KMS-11 (cell line): ENCODE measurements at regions not wholly inside any gene's neighbourhood (a gene's known extent, or its start where the extent isn't known, plus 50 kb on each side); places are given as distances from the start of the nearest gene placed in this dataset.

Experiments used
- H2AFZ ChIP-seq: fragments of 200-600 bp; sonication (generic); 2 replicates; pipeline ENCODE4 v1.6.1; 2016; ENCODE audit warnings: antibody characterized with exemption, mixed run types, low read depth
- H3K27ac ChIP-seq: fragments of 200-600 bp; sonication (generic); 2 replicates; pipeline ENCODE4 v1.6.1; 2016; ENCODE audit warnings: mild to moderate bottlenecking, mixed run types
- H3K27me3 ChIP-seq: fragments of 200-600 bp; sonication (generic); 2 replicates; pipeline ENCODE4 v1.6.1; 2017; ENCODE audit warnings: mild to moderate bottlenecking, low read depth, mixed run types, moderate library complexity; ENCODE audit not compliant: insufficient read depth
- H3K36me3 ChIP-seq: fragments of 200-600 bp; sonication (generic); 2 replicates; pipeline ENCODE4 v1.6.1; 2017; ENCODE audit warnings: mild to moderate bottlenecking, mixed run types; ENCODE audit not compliant: insufficient read depth
- H3K4me1 ChIP-seq: fragments of 200-600 bp; sonication (generic); 2 replicates; pipeline ENCODE4 v1.6.1; 2016; ENCODE audit warnings: mild to moderate bottlenecking, low read depth, mixed run types; ENCODE audit not compliant: poor library complexity, severe bottlenecking
- H3K4me2 ChIP-seq: fragments of 200-600 bp; sonication (generic); 2 replicates; pipeline ENCODE4 v1.7.0; 2016; ENCODE audit warnings: mild to moderate bottlenecking, mixed run types
- H3K4me3 ChIP-seq: fragments of 200-600 bp; sonication (generic); IDR thresholded peaks from 2 replicates; pipeline ENCODE4 v1.6.1; 2017; ENCODE audit warnings: low read depth, low read length, mixed read lengths; ENCODE audit not compliant: insufficient read depth
- H3K79me2 ChIP-seq: fragments of 200-600 bp; sonication (generic); 2 replicates; pipeline ENCODE4 v1.6.1; 2016; ENCODE audit warnings: low read depth, mixed run types; ENCODE audit not compliant: insufficient read depth
- H3K9ac ChIP-seq: fragments of 200-600 bp; sonication (generic); 2 replicates; pipeline ENCODE4 v1.6.1; 2016; ENCODE audit warnings: mild to moderate bottlenecking, mixed run types
- H4K20me1 ChIP-seq: fragments of 200-600 bp; sonication (generic); 2 replicates; pipeline ENCODE4 v1.6.1; 2016; ENCODE audit warnings: mild to moderate bottlenecking, mixed run types; ENCODE audit not compliant: insufficient read depth
- CTCF ChIP-seq: fragments of 200-600 bp; sonication (generic); conservative IDR thresholded peaks from 2 replicates; pipeline ENCODE4 v1.6.1; 2017; ENCODE audit warnings: low read depth, mild to moderate bottlenecking, antibody characterized with exemption, low read length, moderate library complexity, mixed read lengths

GRCh38 chr3:14285548-14285925, 106.9 kb downstream of the LSM3 start:
- Histone ChIP-seq H3K4me3 (no peak overlapping the region), H4K20me1 (no peaks in the 10 kb centered on the region), H3K4me1 (no peaks in the 10 kb centered on the region), H3K79me2 (no peaks in the 10 kb centered on the region), H3K27ac (no peak overlapping the region), H3K4me2 (no peak overlapping the region), H3K27me3 (no peaks in the 10 kb centered on the region), H2AFZ (no peak overlapping the region), H3K36me3 (no peaks in the 10 kb centered on the region), H3K9ac (no peak overlapping the region)
- no peak for TF ChIP-seq CTCF

GRCh38 chr3:14286887-14287500, 108.4 kb downstream of the LSM3 start:
- H3K4me2 ChIP-seq: no peak overlapping the region
- H3K27ac ChIP-seq: no peak overlapping the region
- no peaks in the 10 kb centered on the region for H4K20me1 ChIP-seq
- H3K36me3 ChIP-seq: no peaks in the 10 kb centered on the region
- no peaks in the 10 kb centered on the region for H3K27me3 ChIP-seq
- H2AFZ ChIP-seq: no peak overlapping the region
- H3K79me2 ChIP-seq: no peaks in the 10 kb centered on the region
- H3K4me1 ChIP-seq: no peaks in the 10 kb centered on the region
- no peak overlapping the region for H3K9ac ChIP-seq
- no peak overlapping the region for H3K4me3 ChIP-seq
- TF ChIP-seq CTCF: no peak

GRCh38 chr3:14288177-14288788, 109.7 kb downstream of the LSM3 start:
- Histone ChIP-seq H3K27me3 (no peaks in the 10 kb centered on the region), H2AFZ (no peak overlapping the region), H3K27ac (no peak overlapping the region), H3K36me3 (no peaks in the 10 kb centered on the region), H3K9ac (no peak overlapping the region), H3K79me2 (no peaks in the 10 kb centered on the region), H4K20me1 (no peaks in the 10 kb centered on the region), H3K4me1 (no peaks in the 10 kb centered on the region), H3K4me3 (no peak overlapping the region), H3K4me2 (no peak overlapping the region)
- TF ChIP-seq CTCF: no peak

- no peaks in the 10 kb centered on the region for H3K79me2 ChIP-seq
- no peaks in the 10 kb centered on the region for H4K20me1 ChIP-seq
- no peaks in the 10 kb centered on the region for H3K4me1 ChIP-seq
- H3K27me3 ChIP-seq: no peaks in the 10 kb centered on the region
- no peak overlapping the region for H3K4me2 ChIP-seq
- H3K27ac ChIP-seq: no peak overlapping the region
- H3K9ac ChIP-seq: no peak overlapping the region
- no peak for TF ChIP-seq CTCF
- H3K36me3 ChIP-seq: no peaks in the 10 kb centered on the region
- no peak overlapping the region for H2AFZ ChIP-seq
- no peak overlapping the region for H3K4me3 ChIP-seq
Measured at GRCh38 chr3:14288833-14289451, 110.3 kb downstream of the LSM3 start.
